Activated T-cell treated with anti-CD3 and anti-CD28 coated beads for 1 hour (primary cell): ENCODE measurements at regions not wholly inside any gene's neighbourhood (a gene's known extent, or its start where the extent isn't known, plus 50 kb on each side); places are given as distances from the start of the nearest gene placed in this dataset.

Experiments used
- DNase-seq: peaks from one replicate; pipeline ENCODE4 v3.0.0-alpha.2; 2020; ENCODE audit warnings: low read depth

DNA sequence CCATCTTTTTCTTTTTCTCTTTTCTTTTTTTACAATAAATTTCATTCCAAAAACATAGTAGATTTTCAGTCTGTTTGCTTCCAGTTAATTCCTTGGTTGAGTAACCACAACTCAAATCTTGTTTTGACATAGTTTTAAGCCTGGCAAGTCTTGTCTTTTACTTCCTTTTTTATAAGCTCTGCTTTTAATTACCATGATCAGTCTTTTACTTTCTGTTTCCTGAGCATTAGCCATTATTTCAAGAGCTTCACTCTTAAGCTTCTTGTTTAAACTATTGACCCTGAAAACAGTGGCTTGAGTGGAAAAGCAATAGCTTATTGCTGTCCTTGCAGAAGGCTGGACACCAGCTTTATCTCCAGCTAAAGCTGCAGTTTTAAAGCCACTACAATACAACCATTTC, 1363.3 kb downstream of the MAT2B start:
- no peak for DNase-seq

GRCh38 chr5:164869325-164869724, 1363.9 kb downstream of the MAT2B start:
- DNase-seq = no peak

GRCh38 chr5:164876793-164877192, 1371.4 kb downstream of the MAT2B start:
- no peak for DNase-seq

- DNase-seq = no peak
Measured at GRCh38 chr5:164881442-164881841, 1376.0 kb downstream of the MAT2B start.

GRCh38 chr5:164885179-164885578, 1379.8 kb downstream of the MAT2B start:
- no peak for DNase-seq

- no peak for DNase-seq
Measured at GRCh38 chr5:164893071-164893470, 1387.7 kb downstream of the MAT2B start.

GRCh38 chr5:164898705-164899104, 1393.3 kb downstream of the MAT2B start:
- no peak for DNase-seq

DNA sequence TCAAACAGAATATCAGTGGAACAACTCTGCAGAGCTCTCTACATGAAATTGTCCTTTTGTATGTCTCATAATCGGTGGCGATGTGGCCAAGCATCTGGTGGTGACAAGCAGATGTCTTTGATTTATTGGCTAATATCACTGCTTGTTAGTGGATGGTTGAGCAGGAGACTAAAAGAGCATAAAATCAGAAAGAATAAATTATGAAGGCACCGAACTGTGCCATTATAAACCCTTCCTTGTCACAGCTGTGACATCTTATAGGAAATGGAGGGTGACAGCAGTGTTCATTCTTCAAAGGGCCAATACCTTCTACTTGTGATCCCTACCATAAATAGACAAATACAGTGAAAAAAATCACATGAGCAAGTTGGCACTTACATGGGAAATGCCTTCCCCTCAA, 1404.3 kb downstream of the MAT2B start:
- no peak for DNase-seq

- no peak for DNase-seq
Measured at GRCh38 chr5:164921722-164922121, 1416.3 kb downstream of the MAT2B start.

DNA sequence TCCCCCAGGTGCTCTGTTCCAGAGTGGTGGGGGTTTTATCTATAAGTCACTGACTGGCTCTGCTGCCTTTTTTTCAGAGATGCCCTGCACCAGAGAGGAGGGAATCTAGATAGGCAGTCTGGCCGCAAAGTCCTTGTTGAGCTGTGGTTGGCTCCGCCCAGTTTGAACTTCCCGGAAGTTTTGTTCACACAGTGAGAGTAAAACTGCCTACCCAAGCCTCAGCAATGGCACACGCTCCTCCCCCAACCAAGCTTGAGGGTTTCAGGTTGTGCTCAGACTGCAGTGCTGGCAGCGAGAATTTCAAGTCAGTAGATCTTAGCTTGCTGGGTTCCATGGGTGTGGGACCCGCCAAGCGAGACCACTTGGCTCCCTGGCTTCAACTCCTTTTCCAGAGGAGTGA, 1428.6 kb downstream of the MAT2B start:
- DNase-seq = no peak

DNA sequence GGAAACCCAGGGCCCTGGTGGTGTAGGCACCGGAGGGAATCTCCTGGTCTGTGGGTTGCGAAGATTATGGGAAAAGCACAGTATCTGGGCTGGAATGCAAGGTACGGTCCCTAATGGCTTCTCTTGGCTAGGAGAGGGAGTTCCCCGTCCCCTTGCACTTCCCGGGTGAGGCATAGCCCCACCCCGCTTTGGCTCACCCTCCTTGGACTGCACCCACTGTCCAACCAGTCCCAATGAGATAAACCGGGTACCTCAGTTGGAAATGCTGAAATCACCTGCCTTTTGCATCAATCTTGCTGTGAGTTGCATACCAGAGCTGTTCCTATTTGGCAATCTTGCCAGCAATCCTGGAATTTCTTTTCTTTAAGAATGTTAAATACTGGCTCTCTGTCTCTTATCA, 1429.1 kb downstream of the MAT2B start:
- no peak for DNase-seq

DNA sequence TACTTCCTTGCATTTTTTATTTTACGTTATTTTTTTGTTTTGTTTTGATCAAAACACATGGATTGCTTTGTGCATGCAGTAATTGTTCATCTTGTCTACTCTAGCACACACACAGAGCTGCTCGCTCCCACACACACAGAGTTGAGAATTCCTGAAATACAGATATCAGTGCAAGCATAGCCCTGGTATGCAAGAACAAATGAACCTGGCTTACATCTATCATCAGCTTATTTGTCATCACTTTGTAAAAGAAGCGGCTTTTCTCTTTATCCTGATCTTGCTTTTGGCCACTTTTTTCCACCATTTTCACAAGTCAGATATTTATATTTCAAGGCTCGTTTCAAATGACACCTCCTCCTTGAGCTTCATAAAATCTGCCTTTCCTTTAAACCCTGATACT, 1435.7 kb downstream of the MAT2B start:
- DNase-seq = no peak

- DNase-seq = no peak
Measured at GRCh38 chr5:164950927-164951326, 1445.5 kb downstream of the MAT2B start.

- DNase-seq = no peak
Measured at GRCh38 chr5:164951570-164951969, 1446.2 kb downstream of the MAT2B start.

GRCh38 chr5:164958688-164959087, 1453.3 kb downstream of the MAT2B start:
- DNase-seq = no peak

DNA sequence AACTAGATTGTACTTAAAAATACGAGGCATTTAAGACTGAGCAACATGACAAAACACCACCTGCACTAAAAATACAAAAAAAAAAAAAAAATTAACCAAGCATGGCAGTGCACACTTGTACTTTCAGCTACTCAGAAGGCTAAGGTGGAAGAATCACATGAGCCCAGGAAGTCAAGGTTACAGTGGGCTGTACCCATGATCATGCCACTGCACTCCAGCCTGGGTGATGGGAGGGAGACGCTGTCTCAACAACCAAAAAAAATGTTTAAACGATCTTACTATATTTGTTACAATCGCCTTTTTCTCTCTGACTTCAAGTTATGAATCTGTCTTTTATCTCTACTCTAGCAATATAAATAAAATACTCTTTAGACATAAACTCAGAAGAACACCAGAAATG, 1454.3 kb downstream of the MAT2B start:
- DNase-seq = no peak

DNA sequence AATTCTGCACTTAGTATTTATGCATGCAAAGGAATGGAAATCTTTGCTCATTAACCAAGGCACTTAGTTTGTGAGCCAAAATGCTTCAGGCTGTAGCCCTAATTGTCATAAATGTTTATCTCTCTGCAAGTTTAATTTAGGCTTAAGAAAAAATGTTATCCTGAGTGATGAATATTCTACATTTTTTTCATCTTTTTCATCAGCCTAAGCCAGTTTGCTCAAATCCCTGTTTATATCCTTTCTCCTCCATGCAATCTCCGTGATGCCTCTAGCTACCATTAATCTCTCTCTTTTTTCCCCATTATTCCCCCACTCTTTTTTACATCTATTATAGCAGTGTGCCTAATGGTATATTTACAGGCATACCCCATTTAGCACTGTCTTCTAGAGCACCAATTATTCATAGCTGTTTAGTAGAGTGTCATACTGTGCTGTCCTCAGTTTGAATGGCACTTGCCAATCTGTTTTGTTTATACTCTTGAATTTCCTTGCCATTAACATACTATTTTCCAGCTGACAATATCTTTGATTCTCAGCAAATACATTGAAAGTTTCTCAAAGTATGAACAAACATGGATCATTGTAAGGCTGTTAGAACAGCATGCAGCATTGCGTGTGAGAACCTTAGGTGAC, 1457.0 kb downstream of the MAT2B start:
- no peak for DNase-seq

DNA sequence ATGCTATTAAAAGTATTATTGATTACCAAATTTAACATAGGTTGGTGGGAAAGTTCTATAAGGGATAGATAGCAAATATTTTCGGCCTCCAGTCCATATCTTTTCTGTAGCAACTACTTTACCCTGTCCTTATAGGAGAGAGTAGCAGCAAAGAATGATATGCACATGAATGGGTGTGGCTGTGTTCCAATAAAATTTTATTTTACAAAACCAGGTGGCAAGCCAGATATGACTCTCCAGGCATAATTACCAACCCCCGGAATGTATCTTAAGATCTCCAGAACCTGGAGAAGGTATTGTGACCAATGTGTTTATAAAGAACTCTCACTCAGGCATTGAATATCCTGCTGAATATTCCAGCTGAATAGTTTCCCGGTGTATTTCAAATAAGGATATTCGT, 1461.2 kb downstream of the MAT2B start:
- DNase-seq = no peak

GRCh38 chr5:164967354-164967753, 1461.9 kb downstream of the MAT2B start:
- DNase-seq = no peak

DNA sequence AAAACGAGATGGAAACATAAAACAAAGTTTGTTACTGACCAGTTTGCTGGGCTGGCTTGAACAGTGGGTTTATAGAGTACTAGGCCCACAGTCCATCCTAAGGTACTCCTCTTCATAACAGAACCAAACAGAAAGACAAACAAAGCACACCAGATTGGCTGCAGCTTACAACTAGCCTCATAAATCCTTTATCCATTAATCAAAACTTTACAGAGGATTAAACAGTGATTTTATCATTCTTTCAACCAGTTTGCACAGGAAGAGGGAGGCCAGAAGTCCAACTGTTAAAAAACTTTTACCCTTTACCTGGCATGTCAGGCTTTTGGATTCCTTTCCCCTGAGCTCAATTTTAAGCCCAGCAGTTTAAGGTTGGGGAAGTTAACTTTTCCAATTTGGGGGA, 1467.6 kb downstream of the MAT2B start:
- no peak for DNase-seq

GRCh38 chr5:164975986-164976385, 1470.6 kb downstream of the MAT2B start:
- DNase-seq = no peak

DNA sequence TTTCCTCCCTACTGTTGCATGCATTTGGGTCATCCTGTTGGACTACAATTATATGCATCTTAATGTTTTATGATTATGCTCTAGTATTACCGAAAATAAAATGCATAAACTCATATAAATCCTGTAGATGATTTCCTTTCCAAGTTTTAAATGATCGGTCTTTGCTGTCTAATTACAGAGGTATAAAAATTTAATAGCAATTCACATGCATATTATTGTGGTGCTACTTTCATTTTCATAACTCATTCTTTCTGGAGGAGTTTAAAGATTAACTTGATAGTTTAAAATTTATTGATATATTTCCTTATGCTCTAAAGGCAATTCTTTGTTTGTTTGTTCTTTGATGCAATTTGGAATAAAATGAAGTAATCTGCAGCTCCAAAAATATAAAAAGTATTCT, 1475.1 kb downstream of the MAT2B start:
- DNase-seq = no peak

DNA sequence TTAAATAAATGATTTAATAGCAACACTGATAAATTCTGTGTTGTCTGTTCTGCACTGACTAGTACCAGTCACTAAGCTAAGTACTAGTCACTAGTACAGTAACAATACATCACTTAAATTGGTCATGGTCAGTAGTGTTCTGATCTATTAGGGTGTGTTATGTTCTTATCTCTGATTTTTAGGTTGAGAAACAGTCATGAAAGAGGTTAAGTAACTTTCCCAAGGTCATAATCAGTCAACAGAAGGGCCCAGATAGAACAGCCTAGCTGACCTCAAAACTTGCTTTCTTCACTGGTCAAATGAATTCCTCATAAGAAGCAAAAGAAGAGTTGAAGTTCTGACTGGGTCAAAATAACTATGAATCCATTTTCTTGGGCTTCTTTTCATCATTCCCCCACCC, 1492.7 kb downstream of the MAT2B start:
- DNase-seq = no peak

DNA sequence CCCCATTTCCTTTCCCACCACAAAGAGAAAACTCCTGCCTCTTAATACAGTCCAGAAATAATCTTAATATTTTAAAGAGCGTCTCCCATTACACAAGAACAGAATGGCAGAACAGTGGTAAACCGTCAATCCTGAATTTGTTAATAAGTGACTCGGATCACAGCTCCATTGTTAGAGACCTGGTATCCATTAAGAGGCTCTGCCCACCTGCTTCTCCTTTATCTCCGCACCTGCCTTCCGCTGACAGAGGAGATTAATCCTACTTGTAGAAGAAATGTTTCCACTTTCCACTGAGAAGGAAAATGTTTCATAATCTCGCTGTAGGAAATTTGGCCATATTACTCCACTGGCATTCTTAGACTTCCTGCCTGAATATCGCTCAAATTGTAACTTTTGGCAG, 1493.2 kb downstream of the MAT2B start:
- no peak for DNase-seq
